ENCODE measurements at regions not wholly inside any gene's neighbourhood (a gene's known extent, or its start where the extent isn't known, plus 50 kb on each side); places are given as distances from the start of the nearest gene placed in this dataset.
"Not testable (repeated sequence)": the region's sequence is repeated elsewhere in the genome, so short reads cannot be mapped to it uniquely, and the experiment has no call there.

GRCh38 chr2:167843217-167843616 lies 404.2 kb downstream of the STK39 start:
- TF ChIP-seq EZH2 (IDR thresholded peaks at IDR 0.05; ENCODE audit: borderline replicate concordance, low read depth, low read length, severe bottlenecking), result no peak
- no peak for TF ChIP-seq CTCF (IDR thresholded peaks at IDR 0.05; ENCODE audit: borderline replicate concordance, extremely low read depth, low read length, poor library complexity, severe bottlenecking)
- Histone ChIP-seq H3K4me2 (ENCODE audit: insufficient read depth, low read length) (no peak overlapping the region), H3K9ac (ENCODE audit: low read depth, low read length) (no peak overlapping the region), H3K9me3 (ENCODE audit: insufficient read depth, low read length, severe bottlenecking) (no peaks in the 10 kb centered on the region), H3K4me3 (ENCODE audit: low read depth in 1 of 2, low read length in 2 of 2) (no peak overlapping the region), H3K36me3 (ENCODE audit: insufficient read depth, low read length) (no peaks in the 10 kb centered on the region), H3K27me3 (ENCODE audit: insufficient read depth, low read length, poor library complexity) (no peaks in the 10 kb centered on the region), H3K4me1 (ENCODE audit: insufficient read depth, low read length) (no peaks in the 10 kb centered on the region), H3K79me2 (ENCODE audit: insufficient read depth, low read length) (no peaks in the 10 kb centered on the region), H4K20me1 (ENCODE audit: insufficient read depth, low read length) (no peaks in the 10 kb centered on the region), H2AFZ (ENCODE audit: low read depth, low read length) (no peak overlapping the region), H3K27ac (ENCODE audit: low read length) (no peak overlapping the region)
- no peak for DNase-seq
- no peak for ATAC-seq (ENCODE audit: insufficient read depth, low read depth)

GRCh38 chr2:167842047-167842446 lies 405.3 kb downstream of the STK39 start:
- Histone ChIP-seq H3K36me3 (ENCODE audit: insufficient read depth, low read length) (no peaks in the 10 kb centered on the region), H3K27ac (ENCODE audit: low read length) (no peak overlapping the region), H3K4me1 (ENCODE audit: insufficient read depth, low read length) (no peaks in the 10 kb centered on the region), H3K9me3 (ENCODE audit: insufficient read depth, low read length, severe bottlenecking) (no peaks in the 10 kb centered on the region), H4K20me1 (ENCODE audit: insufficient read depth, low read length) (no peaks in the 10 kb centered on the region), H3K79me2 (ENCODE audit: insufficient read depth, low read length) (no peaks in the 10 kb centered on the region), H3K9ac (ENCODE audit: low read depth, low read length) (no peak overlapping the region), H2AFZ (ENCODE audit: low read depth, low read length) (no peak overlapping the region), H3K4me2 (ENCODE audit: insufficient read depth, low read length) (no peak overlapping the region), H3K4me3 (ENCODE audit: low read depth in 1 of 2, low read length in 2 of 2) (no peak overlapping the region), H3K27me3 (ENCODE audit: insufficient read depth, low read length, poor library complexity) (no peaks in the 10 kb centered on the region)
- DNase-seq (no peak), ATAC-seq (ENCODE audit: insufficient read depth, low read depth) (no peak)
- no peak for TF ChIP-seq EZH2 (IDR thresholded peaks at IDR 0.05; ENCODE audit: borderline replicate concordance, low read depth, low read length, severe bottlenecking)
- TF ChIP-seq CTCF (IDR thresholded peaks at IDR 0.05; ENCODE audit: borderline replicate concordance, extremely low read depth, low read length, poor library complexity, severe bottlenecking), result no peak

- H3K9ac ChIP-seq (ENCODE audit: low read depth, low read length); ATAC-seq (ENCODE audit: insufficient read depth, low read depth); H2AFZ ChIP-seq (ENCODE audit: low read depth, low read length); H3K9me3 ChIP-seq (ENCODE audit: insufficient read depth, low read length, severe bottlenecking); H3K79me2 ChIP-seq (ENCODE audit: insufficient read depth, low read length); DNase-seq; H3K4me2 ChIP-seq (ENCODE audit: insufficient read depth, low read length); H3K4me3 ChIP-seq (ENCODE audit: low read depth in 1 of 2, low read length in 2 of 2); H3K36me3 ChIP-seq (ENCODE audit: insufficient read depth, low read length); H3K27ac ChIP-seq (ENCODE audit: low read length); H4K20me1 ChIP-seq (ENCODE audit: insufficient read depth, low read length); H3K4me1 ChIP-seq (ENCODE audit: insufficient read depth, low read length); H3K27me3 ChIP-seq (ENCODE audit: insufficient read depth, low read length, poor library complexity): not testable (repeated sequence)
Observed at GRCh38 chr2:167835290-167835689, 412.1 kb downstream of the STK39 start.

- H3K27ac ChIP-seq (ENCODE audit: low read length), result no peak overlapping the region
- no peak for ATAC-seq (ENCODE audit: insufficient read depth, low read depth)
Observed at GRCh38 chr2:167834707-167835106, 412.7 kb downstream of the STK39 start.

More at GRCh38 chr2:167834707-167835106, 412.7 kb downstream of the STK39 start:
- H3K9ac ChIP-seq (ENCODE audit: low read depth, low read length), result no peak overlapping the region
- no peak overlapping the region for H3K4me2 ChIP-seq (ENCODE audit: insufficient read depth, low read length)
- no peaks in the 10 kb centered on the region for H4K20me1 ChIP-seq (ENCODE audit: insufficient read depth, low read length)
- H3K9me3 ChIP-seq (ENCODE audit: insufficient read depth, low read length, severe bottlenecking), result no peaks in the 10 kb centered on the region
- no peak for DNase-seq
- H3K27me3 ChIP-seq (ENCODE audit: insufficient read depth, low read length, poor library complexity), result peaks cover 3% of the 10 kb centered on the region
- H3K79me2 ChIP-seq (ENCODE audit: insufficient read depth, low read length), result no peaks in the 10 kb centered on the region
- no peak overlapping the region for H2AFZ ChIP-seq (ENCODE audit: low read depth, low read length)
- no peak for TF ChIP-seq EZH2 (IDR thresholded peaks at IDR 0.05; ENCODE audit: borderline replicate concordance, low read depth, low read length, severe bottlenecking)
- no peak for TF ChIP-seq CTCF (IDR thresholded peaks at IDR 0.05; ENCODE audit: borderline replicate concordance, extremely low read depth, low read length, poor library complexity, severe bottlenecking)
- no peaks in the 10 kb centered on the region for H3K36me3 ChIP-seq (ENCODE audit: insufficient read depth, low read length)
- no peak overlapping the region for H3K4me3 ChIP-seq (ENCODE audit: low read depth in 1 of 2, low read length in 2 of 2)
- no peaks in the 10 kb centered on the region for H3K4me1 ChIP-seq (ENCODE audit: insufficient read depth, low read length)
